Caco-2 (cell line): ENCODE measurements at regions not wholly inside any gene's neighbourhood (a gene's known extent, or its start where the extent isn't known, plus 50 kb on each side); places are given as distances from the start of the nearest gene placed in this dataset.

Experiments used
- BruUV-seq: library from RNA; stranded (reverse); fragments of 400-500 nt; replicated peaks from 2 replicates; lab custom pipeline; 2021; lab: Mats Ljungman, UMichigan
- CTCF ChIA-PET: fragments of 300-600 bp; sonication (Branson Sonifier 250); formaldehyde crosslinking; loops from one replicate; lab custom pipeline; 2022; ENCODE audit warnings: antibody characterized with exemption; lab: Charles Lee
- POLR2A ChIA-PET: fragments of 300-600 bp; sonication (Branson Sonifier 250); formaldehyde crosslinking; loops from one replicate; lab custom pipeline; 2022; ENCODE audit warnings: antibody characterized with exemption; lab: Charles Lee
- DNase-seq, 2 experiments: peaks; one replicate each; pipeline versions ENCODE4 v3.0.0 to v3.0.0-alpha.2; 2020 to 2022
- H3K27me3 ChIP-seq: replicated peaks from 2 replicates; pipeline ENCODE4 v1.6.0; 2011; ENCODE audit warnings: low read length; ENCODE audit not compliant: control insufficient read depth, insufficient read depth
- H3K36me3 ChIP-seq: 2 replicates; pipeline ENCODE4 v1.5.1; 2011; ENCODE audit warnings: low read length; ENCODE audit not compliant: control insufficient read depth, insufficient read depth
- H3K4me1 ChIP-seq: fragments of 250-450 bp; sonication (Bioruptor Pico); 2 replicates; pipeline ENCODE4 v1.5.1; 2020; ENCODE audit warnings: mild to moderate bottlenecking
- H3K4me3 ChIP-seq: 2 replicates; pipeline ENCODE4 v1.5.1; 2011; ENCODE audit warnings: low read depth, mild to moderate bottlenecking, control low read depth, low read length
- H3K9me3 ChIP-seq: fragments of 250-450 bp; sonication (Bioruptor Pico); 2 replicates; pipeline ENCODE4 v1.5.1; 2020; ENCODE audit warnings: mild to moderate bottlenecking, moderate library complexity
- H3K27ac Mint-ChIP-seq: one replicate; pipeline ENCODE4 v1.8.0; 2022; ENCODE audit warnings: mixed read lengths; ENCODE audit not compliant: unreplicated experiment
- H3K27me3 Mint-ChIP-seq: one replicate; pipeline ENCODE4 v1.8.0; 2022; ENCODE audit warnings: mixed read lengths; ENCODE audit not compliant: insufficient read depth, unreplicated experiment
- H3K36me3 Mint-ChIP-seq: one replicate; pipeline ENCODE4 v1.8.0; 2022; ENCODE audit warnings: mild to moderate bottlenecking, mixed read lengths; ENCODE audit not compliant: insufficient read depth, unreplicated experiment
- H3K4me1 Mint-ChIP-seq: one replicate; pipeline ENCODE4 v1.8.0; 2022; ENCODE audit warnings: low read depth, mixed read lengths; ENCODE audit not compliant: unreplicated experiment
- H3K4me3 Mint-ChIP-seq: one replicate; pipeline ENCODE4 v1.8.0; 2022; ENCODE audit warnings: mild to moderate bottlenecking, moderate library complexity, mixed read lengths; ENCODE audit not compliant: unreplicated experiment
- H3K9me3 Mint-ChIP-seq: one replicate; pipeline ENCODE4 v1.8.0; 2022; ENCODE audit warnings: mixed read lengths; ENCODE audit not compliant: unreplicated experiment
- intact Hi-C: fragments of 100-400 bp; cut with micrococcal nuclease; formaldehyde crosslinking; loops from one replicate; pipeline ENCODE4 v1.10.0; 2022; ENCODE audit not compliant: unreplicated experiment
- TF ChIP-seq, protein P1 (sequence below), 2 experiments: fragments of 200-600 bp in 1 of 2; IDR thresholded peaks; 1 replicate in 1 of 2; 2 replicates in 1 of 2; pipeline versions ENCODE4 v1.5.1 to v1.8.0; 2011 to 2022; ENCODE audit warnings: antibody characterized with exemption in 1 of 2, control low read depth in 1 of 2, inconsistent platforms in 1 of 2, low read depth in 1 of 2, low read length in 1 of 2, mild to moderate bottlenecking in 1 of 2, moderate library complexity in 1 of 2; ENCODE audit not compliant: insufficient read depth in 1 of 2, severe bottlenecking in 1 of 2, unreplicated experiment in 1 of 2

DNA sequence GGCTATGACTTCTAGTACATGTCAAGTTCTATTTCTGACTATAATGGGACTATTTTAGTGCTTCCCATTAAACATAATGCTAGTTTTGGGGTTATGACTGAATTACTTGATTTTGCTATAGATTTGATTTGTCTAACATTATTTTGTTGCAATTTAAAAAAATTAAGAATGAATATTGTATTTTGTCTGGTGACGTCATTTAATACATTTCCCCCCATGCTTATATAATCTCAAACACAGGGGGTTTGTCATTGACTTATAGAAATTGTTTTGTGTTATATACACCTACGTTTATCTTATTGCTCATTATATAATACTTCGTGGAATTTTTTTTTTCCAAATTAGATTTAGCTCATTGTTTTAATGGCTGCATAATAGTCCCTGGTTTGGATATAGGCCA, 270.3 kb upstream of the VLDLR start:
- no peak for DNase-seq
- Mint-ChIP-seq H3K4me1 (no peaks in the 10 kb centered on the region), H3K27me3 (no peaks in the 10 kb centered on the region), H3K4me3 (no peak overlapping the region), H3K27ac (no peak overlapping the region), H3K36me3 (no peaks in the 10 kb centered on the region), H3K9me3 (no peaks in the 10 kb centered on the region)
- POLR2A ChIA-PET: no interaction called here
- no peaks in the 10 kb centered on the region for H3K9me3 ChIP-seq
- TF ChIP-seq, protein P1, sequence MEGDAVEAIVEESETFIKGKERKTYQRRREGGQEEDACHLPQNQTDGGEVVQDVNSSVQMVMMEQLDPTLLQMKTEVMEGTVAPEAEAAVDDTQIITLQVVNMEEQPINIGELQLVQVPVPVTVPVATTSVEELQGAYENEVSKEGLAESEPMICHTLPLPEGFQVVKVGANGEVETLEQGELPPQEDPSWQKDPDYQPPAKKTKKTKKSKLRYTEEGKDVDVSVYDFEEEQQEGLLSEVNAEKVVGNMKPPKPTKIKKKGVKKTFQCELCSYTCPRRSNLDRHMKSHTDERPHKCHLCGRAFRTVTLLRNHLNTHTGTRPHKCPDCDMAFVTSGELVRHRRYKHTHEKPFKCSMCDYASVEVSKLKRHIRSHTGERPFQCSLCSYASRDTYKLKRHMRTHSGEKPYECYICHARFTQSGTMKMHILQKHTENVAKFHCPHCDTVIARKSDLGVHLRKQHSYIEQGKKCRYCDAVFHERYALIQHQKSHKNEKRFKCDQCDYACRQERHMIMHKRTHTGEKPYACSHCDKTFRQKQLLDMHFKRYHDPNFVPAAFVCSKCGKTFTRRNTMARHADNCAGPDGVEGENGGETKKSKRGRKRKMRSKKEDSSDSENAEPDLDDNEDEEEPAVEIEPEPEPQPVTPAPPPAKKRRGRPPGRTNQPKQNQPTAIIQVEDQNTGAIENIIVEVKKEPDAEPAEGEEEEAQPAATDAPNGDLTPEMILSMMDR (IDR thresholded peaks at IDR 0.05; ENCODE audit: insufficient read depth in 1 of 2, low read depth in 1 of 2, low read length in 1 of 2, severe bottlenecking in 1 of 2, unreplicated experiment in 1 of 2): no peak
- CTCF ChIA-PET: no interaction called here
- no peaks in the 10 kb centered on the region for H3K4me1 ChIP-seq
- no peaks in the 10 kb centered on the region for H3K36me3 ChIP-seq
- no peaks in the 10 kb centered on the region for H3K27me3 ChIP-seq
- no peak overlapping the region for H3K4me3 ChIP-seq
- BruUV-seq: no TSS peak
- intact Hi-C loops: no loop called here

DNA sequence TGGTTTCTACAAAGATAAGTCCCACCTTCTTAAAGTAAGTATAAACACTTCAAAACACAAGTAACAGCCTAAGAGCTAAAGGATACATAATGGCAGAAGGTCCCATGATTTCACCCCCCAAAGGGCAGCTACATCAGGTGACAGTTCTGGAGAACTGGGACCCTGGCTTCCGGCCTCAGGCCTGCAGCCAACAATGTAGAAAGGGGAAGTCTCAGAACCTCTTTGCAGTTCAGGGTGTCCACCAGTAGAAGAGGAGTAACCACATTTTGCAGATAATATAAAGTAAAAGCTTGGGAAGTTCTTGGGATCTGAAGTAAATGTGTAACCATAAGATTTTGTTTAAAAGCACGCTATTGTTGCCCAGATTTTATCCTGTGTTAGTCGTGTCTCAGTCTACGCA, 267.4 kb upstream of the VLDLR start:
- H3K36me3 Mint-ChIP-seq: no peaks in the 10 kb centered on the region
- Histone ChIP-seq H3K36me3 (no peaks in the 10 kb centered on the region), H3K4me1 (no peaks in the 10 kb centered on the region), H3K4me3 (no peak overlapping the region), H3K27me3 (no peaks in the 10 kb centered on the region), H3K9me3 (no peaks in the 10 kb centered on the region)
- ChIA-PET POLR2A (no interaction called here), CTCF (no interaction called here)
- H3K4me1 Mint-ChIP-seq: no peaks in the 10 kb centered on the region
- TF ChIP-seq, protein P1 (IDR thresholded peaks at IDR 0.05; ENCODE audit: insufficient read depth in 1 of 2, low read depth in 1 of 2, low read length in 1 of 2, severe bottlenecking in 1 of 2, unreplicated experiment in 1 of 2): no peak
- no TSS peak for BruUV-seq
- H3K9me3 Mint-ChIP-seq: no peaks in the 10 kb centered on the region
- no peaks in the 10 kb centered on the region for H3K27me3 Mint-ChIP-seq
- no peak overlapping the region for H3K4me3 Mint-ChIP-seq
- H3K27ac Mint-ChIP-seq: no peak overlapping the region
- DNase-seq: no peak
- intact Hi-C loops: no loop called here

DNA sequence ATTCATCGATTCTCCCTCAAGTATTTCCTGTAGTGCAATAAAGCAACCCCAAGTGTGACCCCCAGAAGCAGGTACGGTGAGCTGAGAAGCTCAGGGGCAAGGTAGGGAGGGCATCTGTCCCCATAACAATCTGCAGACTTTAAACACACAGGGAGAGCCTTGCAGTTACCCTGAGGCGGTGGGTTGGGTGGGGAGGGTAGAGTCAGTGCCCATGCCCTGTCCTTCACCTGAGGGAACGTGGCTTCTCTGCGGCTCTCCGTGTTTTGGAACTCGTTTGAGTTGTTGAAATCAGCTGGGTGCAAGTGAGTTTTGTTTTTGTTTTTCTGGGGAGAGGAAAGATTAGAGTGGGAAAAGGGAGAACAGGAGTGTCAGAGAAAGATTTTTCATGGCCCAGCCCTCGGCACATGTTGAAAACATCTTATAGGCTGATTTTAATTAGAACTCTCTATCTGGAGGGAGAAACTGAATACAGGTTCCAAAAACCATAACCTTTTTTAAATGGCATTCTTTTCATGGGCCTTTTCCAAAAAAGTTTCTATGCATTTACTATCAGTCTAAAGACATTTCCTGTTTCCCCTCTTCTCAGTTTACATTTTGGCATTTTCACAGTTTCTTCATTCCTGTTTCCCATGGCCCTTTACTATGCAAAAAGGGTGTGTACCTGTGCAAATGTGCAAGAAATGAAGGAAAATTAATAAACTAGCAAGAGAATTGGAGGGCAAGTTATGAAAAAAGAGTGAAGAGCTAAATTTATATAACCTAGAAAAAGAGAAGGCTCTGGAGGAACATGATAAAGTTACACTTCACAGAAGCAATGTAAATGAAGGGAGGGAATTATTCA, 266.5 kb upstream of the VLDLR start:
- Histone ChIP-seq H3K4me3 (no peak overlapping the region), H3K27me3 (no peaks in the 10 kb centered on the region), H3K4me1 (no peaks in the 10 kb centered on the region), H3K9me3 (no peaks in the 10 kb centered on the region), H3K36me3 (no peaks in the 10 kb centered on the region)
- no peaks in the 10 kb centered on the region for H3K27me3 Mint-ChIP-seq
- no peak for DNase-seq
- POLR2A ChIA-PET: no interaction called here
- no peaks in the 10 kb centered on the region for H3K36me3 Mint-ChIP-seq
- H3K9me3 Mint-ChIP-seq: no peaks in the 10 kb centered on the region
- no peaks in the 10 kb centered on the region for H3K4me1 Mint-ChIP-seq
- no peak overlapping the region for H3K4me3 Mint-ChIP-seq
- H3K27ac Mint-ChIP-seq: no peak overlapping the region
- BruUV-seq: no TSS peak
- intact Hi-C loops: no loop called here
- CTCF ChIA-PET: no interaction called here
- TF ChIP-seq, protein P1 (IDR thresholded peaks at IDR 0.05; ENCODE audit: insufficient read depth in 1 of 2, low read depth in 1 of 2, low read length in 1 of 2, severe bottlenecking in 1 of 2, unreplicated experiment in 1 of 2): no peak
